ENCODE measurements at regions not wholly inside any gene's neighbourhood (a gene's known extent, or its start where the extent isn't known, plus 50 kb on each side); places are given as distances from the start of the nearest gene placed in this dataset.

DNA sequence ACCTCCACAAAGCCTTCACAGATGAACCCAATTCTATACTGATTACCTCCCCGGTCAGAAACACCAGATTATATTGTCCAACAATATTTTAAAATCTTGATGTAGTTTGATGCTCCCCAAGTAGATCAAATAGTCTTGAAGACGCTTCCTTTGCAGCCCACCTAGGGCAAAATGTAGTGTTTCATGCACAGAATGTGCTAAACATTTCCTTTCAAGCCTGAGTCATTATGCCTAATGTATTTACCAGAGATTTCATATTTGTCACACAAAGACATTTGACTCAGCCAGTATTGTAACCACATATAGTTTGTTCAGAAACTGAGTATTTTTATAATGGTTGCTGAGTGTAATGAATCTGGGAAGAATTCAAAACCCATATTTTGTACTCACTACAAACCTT is 1396.8 kb downstream of the LRRC4C start:
- no peak for DNase-seq

GRCh38 chr11:40061221-40061620 is 1398.2 kb downstream of the LRRC4C start:
- no peak for DNase-seq

DNA sequence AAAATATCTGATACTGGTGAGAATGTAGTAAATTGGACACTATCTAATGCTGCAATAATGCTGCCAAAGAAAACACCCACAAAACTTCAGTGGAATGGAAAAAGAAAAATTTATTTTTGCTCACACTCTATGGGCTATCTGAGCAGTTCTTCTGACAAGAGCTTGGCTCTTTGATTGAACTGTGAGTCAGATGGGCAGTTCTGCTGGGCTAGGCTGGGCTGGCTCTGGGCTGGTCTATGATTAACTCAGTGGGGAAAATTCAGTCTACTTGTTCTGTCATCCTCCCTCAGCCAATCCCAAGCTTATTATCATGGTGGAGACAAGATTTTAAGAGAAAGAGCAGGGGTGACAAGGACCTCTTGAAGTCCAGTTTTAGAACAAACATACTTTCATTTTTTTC is 1404.8 kb downstream of the LRRC4C start:
- no peak for DNase-seq

- no peak for DNase-seq
Observed at GRCh38 chr11:40045312-40045711, 1414.1 kb downstream of the LRRC4C start.

DNA sequence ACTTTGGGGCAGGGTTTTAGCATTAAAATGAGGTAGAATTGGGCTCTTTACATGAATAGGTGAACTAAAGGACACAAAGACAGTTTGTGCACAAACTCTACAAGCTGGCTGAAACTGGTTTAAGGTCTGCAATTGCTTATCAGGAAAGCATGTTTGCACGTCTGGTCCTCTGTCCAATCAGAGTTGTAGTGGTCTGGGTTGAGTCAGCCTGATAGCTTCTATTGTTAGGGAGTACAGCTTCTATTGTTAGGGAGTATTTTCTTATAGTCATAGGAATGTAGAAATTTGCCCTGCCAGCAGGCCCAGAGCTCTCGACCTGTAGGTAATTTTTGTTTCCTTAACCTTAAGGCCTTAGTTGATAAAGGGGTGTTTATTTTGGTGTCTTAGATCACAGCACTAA is 1422.4 kb downstream of the LRRC4C start:
- DNase-seq: peak; percentile 2

DNA sequence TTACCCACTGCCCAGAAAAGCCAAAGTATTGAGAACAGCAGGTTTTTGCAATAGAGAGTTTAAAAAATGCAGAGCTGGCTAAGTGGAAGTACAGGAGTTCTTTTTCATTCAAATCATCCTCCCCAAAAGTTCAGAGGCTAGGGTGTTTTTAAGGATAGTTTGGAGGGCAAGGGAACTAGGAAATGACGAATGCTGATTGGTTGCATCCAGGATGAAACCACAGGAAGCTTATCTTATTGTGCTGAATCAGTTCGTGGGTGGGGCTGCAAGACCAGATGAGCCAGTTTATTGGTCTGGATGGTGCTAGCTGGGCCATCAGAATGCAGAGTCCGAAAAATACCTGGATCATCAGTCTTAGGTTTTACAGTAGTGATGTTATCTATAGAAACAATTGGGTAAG is 1427.1 kb downstream of the LRRC4C start:
- DNase-seq: no peak

DNA sequence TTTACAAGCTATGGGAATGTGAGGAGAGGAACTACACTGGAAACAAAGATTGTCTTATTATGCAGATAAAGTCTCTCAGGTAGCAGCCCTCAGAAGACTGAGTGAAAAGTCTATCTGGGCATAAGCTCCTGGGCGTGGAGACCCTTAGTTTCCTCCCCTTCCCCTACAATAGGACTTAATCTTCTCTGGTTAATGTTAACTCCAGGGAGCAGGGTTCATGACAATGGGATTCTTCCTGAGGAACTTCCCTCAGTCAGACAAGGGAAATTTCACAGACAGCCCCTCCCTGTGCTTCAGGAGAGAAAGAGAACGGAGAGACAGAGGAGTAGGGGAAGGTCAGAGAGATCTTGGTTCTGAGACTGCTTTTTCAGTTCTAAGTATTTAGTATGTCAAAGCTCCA is 1428.6 kb downstream of the LRRC4C start:
- no peak for DNase-seq

DNA sequence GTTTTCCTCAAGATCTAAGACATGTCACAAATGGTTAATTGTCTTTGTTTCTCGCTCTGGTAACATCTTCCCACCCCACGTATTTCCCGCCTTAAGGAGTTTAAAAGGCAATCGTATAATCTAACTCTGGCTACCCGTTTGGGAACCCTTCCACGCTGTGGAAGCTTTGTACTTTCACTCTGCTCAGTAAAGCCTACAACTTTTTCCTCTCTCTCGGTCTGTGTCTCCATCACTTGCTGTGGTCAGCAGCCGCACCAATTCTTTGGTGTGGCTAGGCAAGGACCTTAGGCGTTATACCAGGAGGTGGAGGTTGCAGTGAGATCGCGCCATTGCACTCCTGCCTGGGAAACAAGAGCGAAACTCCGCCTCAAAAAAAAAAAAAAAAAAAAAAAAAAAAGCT is 1430.1 kb downstream of the LRRC4C start:
- no peak for DNase-seq

DNA sequence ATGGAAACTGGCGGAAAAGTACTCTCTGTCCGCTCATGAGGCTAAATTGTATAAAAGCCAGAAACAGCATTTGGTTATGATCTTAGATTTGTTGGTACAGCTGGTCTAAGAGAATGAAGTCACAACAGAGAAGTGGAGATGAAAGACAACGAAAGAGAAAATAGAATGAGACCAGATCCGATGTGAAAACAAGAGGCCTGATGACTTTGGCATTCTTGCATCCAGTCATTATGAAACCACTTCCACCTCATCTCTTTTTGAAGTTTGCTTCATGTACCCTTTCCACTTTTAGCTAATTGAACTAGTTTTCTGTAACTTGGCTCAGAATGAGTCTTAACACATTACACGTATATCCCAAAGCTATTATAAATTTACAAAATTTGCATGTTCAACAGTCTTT is 1431.7 kb downstream of the LRRC4C start:
- DNase-seq: no peak

- no peak for DNase-seq
Observed at GRCh38 chr11:40023724-40024123, 1435.7 kb downstream of the LRRC4C start.

GRCh38 chr11:40010011-40010410 is 1449.4 kb downstream of the LRRC4C start:
- DNase-seq: no peak

- DNase-seq: no peak
Observed at GRCh38 chr11:39992551-39992950, 1466.9 kb downstream of the LRRC4C start.

DNA sequence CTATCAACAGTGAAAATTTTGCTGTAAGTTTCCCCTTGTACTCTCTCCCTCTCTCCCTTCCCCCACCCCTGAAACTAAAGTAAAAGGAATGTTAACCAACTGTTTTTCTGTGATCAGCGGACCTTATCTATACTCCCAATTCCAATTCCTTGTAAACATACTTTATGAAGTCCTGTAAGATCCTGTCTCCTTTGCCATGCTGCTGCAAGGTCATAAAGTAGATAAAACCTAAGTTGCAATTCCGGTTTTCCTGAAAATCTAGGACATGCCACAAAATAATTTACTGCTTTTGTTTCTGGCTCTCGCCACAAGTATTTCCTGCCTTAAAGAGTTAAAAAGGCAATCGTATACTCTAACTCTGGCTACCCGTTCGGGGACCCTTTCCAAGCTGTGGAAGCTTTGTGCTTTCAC is 1469.0 kb downstream of the LRRC4C start:
- no peak for DNase-seq

- no peak for DNase-seq
Observed at GRCh38 chr11:39975091-39975490, 1484.4 kb downstream of the LRRC4C start.

- DNase-seq: no peak
Observed at GRCh38 chr11:39972461-39972860, 1487.0 kb downstream of the LRRC4C start.

- DNase-seq: no peak
Observed at GRCh38 chr11:39971938-39972337, 1487.5 kb downstream of the LRRC4C start.

- no peak for DNase-seq
Observed at GRCh38 chr11:39968071-39968470, 1491.4 kb downstream of the LRRC4C start.

GRCh38 chr11:39965701-39966100 is 1493.8 kb downstream of the LRRC4C start:
- no peak for DNase-seq

- DNase-seq: no peak
Observed at GRCh38 chr11:39960206-39960605, 1499.2 kb downstream of the LRRC4C start.

- DNase-seq: no peak
Observed at GRCh38 chr11:39932966-39933365, 1526.5 kb downstream of the LRRC4C start.

GRCh38 chr11:39917256-39917655 is 1542.2 kb downstream of the LRRC4C start:
- no peak for DNase-seq

GRCh38 chr11:39910087-39910486 is 1549.4 kb downstream of the LRRC4C start:
- DNase-seq: no peak

DNA sequence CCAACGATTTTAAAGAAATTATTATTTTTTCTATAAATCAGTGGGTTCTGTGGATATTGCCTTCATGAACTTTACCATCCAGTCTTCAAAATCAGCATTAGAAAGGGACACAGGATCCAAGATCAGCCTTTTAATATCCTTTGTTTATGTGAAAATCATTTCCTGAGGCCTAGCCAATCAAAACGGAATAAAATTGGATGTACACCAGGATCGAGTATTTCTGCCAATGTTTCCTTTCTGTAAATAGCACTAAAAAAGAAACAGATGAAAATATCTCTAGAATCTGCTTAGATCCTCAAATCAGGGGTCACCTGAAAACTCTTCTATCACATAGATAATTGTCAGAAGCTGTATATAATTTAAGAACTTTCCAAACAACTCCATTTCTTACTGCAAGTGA is 1598.5 kb downstream of the LRRC4C start:
- no peak for DNase-seq

- DNase-seq: no peak
Observed at GRCh38 chr11:39817241-39817640, 1642.2 kb downstream of the LRRC4C start.

GRCh38 chr11:39810358-39810757 is 1649.1 kb downstream of the LRRC4C start:
- DNase-seq: no peak

- no peak for DNase-seq
Observed at GRCh38 chr11:39809833-39810232, 1649.6 kb downstream of the LRRC4C start.

Data from hematopoietic multipotent progenitor cell treated with erythropoietin and hydrocortisone succinate and interleukin-3 and kit ligand, for 6 days (in vitro differentiated cells).